Esophagus squamous epithelium (tissue), 5 donors: ENCODE measurements at regions not wholly inside any gene's neighbourhood (a gene's known extent, or its start where the extent isn't known, plus 50 kb on each side); places are given as distances from the start of the nearest gene placed in this dataset.

Source experiments
- DNase-seq: peaks from one replicate; lab custom pipeline; 2025; lab: John Stamatoyannopoulos, UW
- H3K27ac ChIP-seq, 4 donors: fragments of 200-600 bp; sonication (generic); one replicate each; pipeline ENCODE4 v1.5.1; 2016 to 2019; ENCODE audit warnings: mild to moderate bottlenecking in 1 of 4
- H3K27me3 ChIP-seq, 4 donors: fragments of 200-600 bp; sonication (generic); 1 replicate in 3 of 4; 2 replicates in 1 of 4; pipeline versions ENCODE4 v1.5.1 to v1.6.0; 2017 to 2021; ENCODE audit warnings: antibody characterized with exemption in 1 of 4
- H3K36me3 ChIP-seq, 3 donors: fragments of 200-600 bp; sonication (generic); one replicate each; pipeline ENCODE4 v1.5.1; 2016 to 2019
- H3K4me1 ChIP-seq, 3 donors: fragments of 200-600 bp; sonication (generic); one replicate each; pipeline ENCODE4 v1.5.1; 2017 to 2019
- H3K4me3 ChIP-seq, 4 donors: fragments of 200-600 bp; sonication (generic); 1 replicate in 3 of 4; 2 replicates in 1 of 4; pipeline ENCODE4 v1.5.1; 2016 to 2019; ENCODE audit warnings: mild to moderate bottlenecking in 2 of 4, moderate library complexity in 1 of 4
- H3K9me3 ChIP-seq, 3 donors: fragments of 200-600 bp; sonication (generic); one replicate each; pipeline ENCODE4 v1.5.1; 2016 to 2019
- POLR2A ChIP-seq, 4 donors: fragments of 450-650 bp; IDR thresholded peaks; one replicate each; pipeline ENCODE4 v1.6.1; 2017; ENCODE audit warnings: antibody characterized with exemption in 4 of 4, mild to moderate bottlenecking in 4 of 4, moderate library complexity in 3 of 4
- WGBS, 2 donors: methylation state at CpG; one replicate each; pipeline ENCODE4 v1.1.5; 2018; 5-methylcytosine and 5-hydroxymethylcytosine counted together
- intact Hi-C: fragments of 100-400 bp; cut with DNase I; formaldehyde crosslinking; loops from one replicate; pipeline ENCODE4 v1.15.0; 2022
- small RNA-seq, 4 donors: library from RNA; depleted of rRNA; stranded (forward); fragments of <200 nt; gene quantifications; one replicate each; pipeline ENCODE3, GENCODE V24; 2016
- TF ChIP-seq, protein P1 (sequence below), 6 experiments: fragments of 450-650 bp in 4 of 6; fragments of 200-600 bp in 2 of 6; sonication (generic) in 2 of 6; IDR thresholded peaks; one replicate each; pipeline ENCODE4 v1.5.1; 2016 to 2019; ENCODE audit warnings: antibody characterized with exemption in 6 of 6, mild to moderate bottlenecking in 4 of 6, moderate library complexity in 4 of 6
- donor health status: DM: yes; HTN: yes; CAD: no.

DNA sequence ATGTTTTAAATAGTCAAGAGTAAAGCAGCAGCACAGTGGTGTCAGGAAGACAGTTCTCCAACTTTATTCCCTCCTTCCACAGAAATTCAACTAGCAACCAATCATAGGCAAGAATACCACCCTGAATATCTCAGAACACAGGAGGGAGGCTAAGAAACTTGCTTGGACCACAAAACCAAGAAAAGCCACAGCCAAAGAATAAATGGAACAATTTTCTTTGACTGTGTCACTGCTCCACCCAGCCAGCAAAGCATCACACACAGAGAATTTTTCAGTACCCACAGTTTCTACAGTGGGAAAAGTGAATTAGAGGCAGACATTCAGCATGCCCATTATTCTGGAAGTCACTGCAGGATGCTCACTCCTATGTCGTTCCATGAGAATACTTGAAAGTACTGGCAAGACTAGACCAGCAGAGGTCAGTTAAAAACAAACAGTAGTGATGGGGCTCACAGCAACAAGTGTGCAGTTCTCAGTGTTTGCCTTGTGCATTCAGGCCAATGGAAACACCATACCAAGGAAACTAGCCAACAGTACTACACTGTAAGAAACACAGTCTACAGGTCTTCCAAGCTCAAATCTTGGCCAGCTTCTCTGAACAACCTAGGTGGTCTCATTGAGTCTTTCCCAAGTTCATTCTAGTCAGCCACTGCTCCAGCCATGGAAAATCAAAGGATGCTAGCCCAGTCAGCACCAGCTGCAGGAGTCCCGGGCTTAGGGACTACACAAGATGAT lies 56.8 kb upstream of the FOXG1 start:
- intact Hi-C loops = no loop called here
- Histone ChIP-seq H3K9me3 (no peaks in the 10 kb centered on the region), H3K4me3 (no peak overlapping the region), H3K27ac (no peak overlapping the region), H3K27me3 (no peaks in the 10 kb centered on the region), H3K4me1 (no peaks in the 10 kb centered on the region), H3K36me3 (no peaks in the 10 kb centered on the region)
- no peak for DNase-seq
- WGBS, 2 donors = 50 to 63% methylated on average over 1 to 2 of the region's 2 CpGs
- TF ChIP-seq POLR2A (IDR thresholded peaks at IDR 0.05) = no peak
- TF ChIP-seq, protein P1, sequence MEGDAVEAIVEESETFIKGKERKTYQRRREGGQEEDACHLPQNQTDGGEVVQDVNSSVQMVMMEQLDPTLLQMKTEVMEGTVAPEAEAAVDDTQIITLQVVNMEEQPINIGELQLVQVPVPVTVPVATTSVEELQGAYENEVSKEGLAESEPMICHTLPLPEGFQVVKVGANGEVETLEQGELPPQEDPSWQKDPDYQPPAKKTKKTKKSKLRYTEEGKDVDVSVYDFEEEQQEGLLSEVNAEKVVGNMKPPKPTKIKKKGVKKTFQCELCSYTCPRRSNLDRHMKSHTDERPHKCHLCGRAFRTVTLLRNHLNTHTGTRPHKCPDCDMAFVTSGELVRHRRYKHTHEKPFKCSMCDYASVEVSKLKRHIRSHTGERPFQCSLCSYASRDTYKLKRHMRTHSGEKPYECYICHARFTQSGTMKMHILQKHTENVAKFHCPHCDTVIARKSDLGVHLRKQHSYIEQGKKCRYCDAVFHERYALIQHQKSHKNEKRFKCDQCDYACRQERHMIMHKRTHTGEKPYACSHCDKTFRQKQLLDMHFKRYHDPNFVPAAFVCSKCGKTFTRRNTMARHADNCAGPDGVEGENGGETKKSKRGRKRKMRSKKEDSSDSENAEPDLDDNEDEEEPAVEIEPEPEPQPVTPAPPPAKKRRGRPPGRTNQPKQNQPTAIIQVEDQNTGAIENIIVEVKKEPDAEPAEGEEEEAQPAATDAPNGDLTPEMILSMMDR (IDR thresholded peaks at IDR 0.05) = no peak

Small RNAs in the stretch of these regions (small RNA-seq; reads per million reads assigned to genes)
- gene EIF4A1P12 (0 reads per million in 4 donors), gene MIR3171 (0 reads per million in 4 donors), gene MIR4307 (0 reads per million in 4 donors)
